IPS DF 6.9 (cell line): ENCODE measurements at regions not wholly inside any gene's neighbourhood (a gene's known extent, or its start where the extent isn't known, plus 50 kb on each side); places are given as distances from the start of the nearest gene placed in this dataset.

ENCODE experiments used
- DNase-seq: peaks from one replicate; pipeline ENCODE4 v3.0.0-alpha.2; 2013; ENCODE audit warnings: low read depth, low spot score
- H3K27ac ChIP-seq: one replicate; pipeline ENCODE4 v1.5.1; 2013; ENCODE audit warnings: low read length, control low read depth
- H3K27me3 ChIP-seq: 2 replicates; pipeline ENCODE4 v1.6.1; 2013; ENCODE audit warnings: mild to moderate bottlenecking, low read length; ENCODE audit not compliant: control insufficient read depth, insufficient read depth
- H3K36me3 ChIP-seq: 2 replicates; pipeline ENCODE4 v1.6.1; 2013; ENCODE audit warnings: low read length; ENCODE audit not compliant: control insufficient read depth, insufficient read depth
- H3K4me1 ChIP-seq: 2 replicates; pipeline ENCODE4 v1.6.1; 2013; ENCODE audit warnings: low read length; ENCODE audit not compliant: control insufficient read depth, insufficient read depth
- H3K4me3 ChIP-seq: 2 replicates; pipeline ENCODE4 v1.5.1; 2013; ENCODE audit warnings: mild to moderate bottlenecking, low read length
- H3K9me3 ChIP-seq: 2 replicates; pipeline ENCODE4 v1.6.1; 2013; ENCODE audit warnings: low read length, inconsistent platforms; ENCODE audit not compliant: control insufficient read depth, insufficient read depth
- WGBS: extraction: QIAGEN DNeasy Blood & Tissue Kit; methylation state at CpG from one replicate; pipeline ENCODE4 v1.1.7; 2013; ENCODE audit warnings: mixed read lengths, missing lambda C conversion rate; ENCODE audit not compliant: insufficient read length, insufficient coverage; 5-methylcytosine and 5-hydroxymethylcytosine counted together

DNA sequence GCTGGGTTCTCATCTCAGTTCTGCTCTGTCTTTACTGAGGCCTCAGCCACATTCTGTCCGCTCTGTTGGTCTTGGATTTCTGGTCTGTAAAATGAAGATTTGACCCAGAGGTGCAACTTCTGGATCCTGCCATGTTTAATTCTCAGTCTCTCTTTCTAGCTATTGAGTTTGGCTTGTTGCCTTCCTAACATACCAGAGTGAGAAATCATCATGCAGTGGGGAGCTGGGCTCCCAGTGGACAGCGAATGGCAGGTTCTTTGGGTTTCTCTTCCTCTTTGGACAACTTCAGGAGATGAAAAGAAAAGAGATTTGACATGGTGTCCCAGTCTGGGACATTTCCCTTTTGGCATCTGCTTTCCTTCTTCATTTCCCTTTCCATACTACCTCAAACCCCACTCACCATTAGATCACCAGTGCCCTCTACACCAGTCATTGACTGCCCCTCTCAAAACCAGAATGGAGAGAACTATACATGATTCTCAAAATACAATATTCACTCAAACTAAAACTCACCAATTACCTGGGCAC, 334.7 kb downstream of the ACTL7B start:
- no peak overlapping the region for H3K4me3 ChIP-seq
- no peaks in the 10 kb centered on the region for H3K9me3 ChIP-seq
- H3K36me3 ChIP-seq, result no peaks in the 10 kb centered on the region
- no CpG with 5 or more reads among the region's 2 CpGs for WGBS
- no peaks in the 10 kb centered on the region for H3K4me1 ChIP-seq
- H3K27ac ChIP-seq, result no peak overlapping the region
- DNase-seq, result no peak
- H3K27me3 ChIP-seq, result no peaks in the 10 kb centered on the region

GRCh38 chr9:108519437-108519836, 336.3 kb downstream of the ACTL7B start:
- H3K4me1 ChIP-seq, result no peaks in the 10 kb centered on the region
- no CpG with 5 or more reads among the region's 2 CpGs for WGBS
- H3K27ac ChIP-seq, result no peak overlapping the region
- no peaks in the 10 kb centered on the region for H3K27me3 ChIP-seq
- H3K9me3 ChIP-seq, result no peaks in the 10 kb centered on the region
- H3K4me3 ChIP-seq, result no peak overlapping the region
- no peaks in the 10 kb centered on the region for H3K36me3 ChIP-seq
- DNase-seq, result no peak

DNA sequence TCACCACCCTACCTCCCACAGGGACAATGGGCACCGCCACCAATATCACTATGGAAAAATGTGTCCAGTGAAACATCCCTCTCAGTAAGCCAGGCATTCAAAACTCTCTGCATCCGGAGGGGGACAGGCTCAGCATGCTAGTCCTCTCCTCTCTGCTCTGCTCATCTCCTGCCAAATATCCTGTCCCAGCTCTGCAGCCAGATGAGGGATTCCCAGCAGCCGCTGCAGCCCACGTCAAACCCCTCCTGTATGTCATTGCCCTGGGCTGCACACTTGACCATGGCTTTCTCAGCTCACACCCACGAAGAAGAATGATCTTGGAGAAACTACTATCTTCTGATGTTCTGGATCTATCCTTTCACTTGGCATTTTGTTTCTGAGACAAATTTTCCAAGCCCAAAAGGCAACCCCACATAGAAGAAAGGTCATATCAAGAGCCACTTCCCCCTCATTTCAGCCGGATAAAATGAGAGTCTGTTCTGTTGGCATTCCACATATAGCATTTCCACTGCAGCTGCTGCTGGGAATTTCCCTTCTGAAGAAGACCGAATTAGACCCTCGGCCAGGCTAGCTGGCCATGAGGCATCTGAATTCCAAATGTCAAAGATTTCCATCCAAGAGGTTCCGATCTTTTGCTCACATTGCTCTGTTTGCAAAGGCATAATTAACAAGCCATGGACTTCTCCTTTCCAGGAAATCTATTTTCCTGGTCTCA, 338.0 kb downstream of the ACTL7B start:
- Histone ChIP-seq H3K9me3 (no peaks in the 10 kb centered on the region), H3K27ac (no peak overlapping the region), H3K4me3 (no peak overlapping the region), H3K36me3 (no peaks in the 10 kb centered on the region), H3K27me3 (no peaks in the 10 kb centered on the region), H3K4me1 (no peaks in the 10 kb centered on the region)
- WGBS, result no CpG with 5 or more reads among the region's 9 CpGs
- no peak for DNase-seq

DNA sequence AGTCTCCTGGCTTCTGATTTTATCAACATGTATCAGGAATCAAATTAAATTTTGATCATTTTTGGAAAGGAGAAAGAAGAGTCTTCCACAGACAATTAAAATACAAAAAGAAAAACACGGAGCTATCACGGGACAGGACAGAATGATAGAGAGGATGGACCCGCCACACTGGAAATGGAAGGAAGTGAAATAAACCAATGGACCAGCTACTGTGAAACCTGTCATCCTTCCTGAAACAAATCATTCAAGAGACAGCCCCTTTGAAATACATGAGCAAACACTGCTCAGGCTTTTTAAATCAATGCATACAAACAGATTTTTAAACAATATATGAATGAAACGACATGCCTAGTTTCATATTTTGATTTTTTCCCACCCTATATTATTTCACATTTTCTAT, 339.4 kb downstream of the ACTL7B start:
- WGBS, result 100% methylated on average over 1 of the region's 4 CpGs

GRCh38 chr9:108515856-108516255, 339.9 kb downstream of the ACTL7B start:
- Histone ChIP-seq H3K4me3 (no peak overlapping the region), H3K27me3 (no peaks in the 10 kb centered on the region), H3K27ac (no peak overlapping the region), H3K36me3 (no peaks in the 10 kb centered on the region), H3K4me1 (no peaks in the 10 kb centered on the region), H3K9me3 (no peaks in the 10 kb centered on the region)
- no CpG with 5 or more reads among the region's 2 CpGs for WGBS
- no peak for DNase-seq

More for the DNA sequence above, 339.4 kb downstream of the ACTL7B start:
- Histone ChIP-seq H3K27ac (no peak overlapping the region), H3K9me3 (no peaks in the 10 kb centered on the region), H3K4me1 (no peaks in the 10 kb centered on the region), H3K27me3 (no peaks in the 10 kb centered on the region), H3K36me3 (no peaks in the 10 kb centered on the region), H3K4me3 (no peak overlapping the region)
- no peak for DNase-seq

DNA sequence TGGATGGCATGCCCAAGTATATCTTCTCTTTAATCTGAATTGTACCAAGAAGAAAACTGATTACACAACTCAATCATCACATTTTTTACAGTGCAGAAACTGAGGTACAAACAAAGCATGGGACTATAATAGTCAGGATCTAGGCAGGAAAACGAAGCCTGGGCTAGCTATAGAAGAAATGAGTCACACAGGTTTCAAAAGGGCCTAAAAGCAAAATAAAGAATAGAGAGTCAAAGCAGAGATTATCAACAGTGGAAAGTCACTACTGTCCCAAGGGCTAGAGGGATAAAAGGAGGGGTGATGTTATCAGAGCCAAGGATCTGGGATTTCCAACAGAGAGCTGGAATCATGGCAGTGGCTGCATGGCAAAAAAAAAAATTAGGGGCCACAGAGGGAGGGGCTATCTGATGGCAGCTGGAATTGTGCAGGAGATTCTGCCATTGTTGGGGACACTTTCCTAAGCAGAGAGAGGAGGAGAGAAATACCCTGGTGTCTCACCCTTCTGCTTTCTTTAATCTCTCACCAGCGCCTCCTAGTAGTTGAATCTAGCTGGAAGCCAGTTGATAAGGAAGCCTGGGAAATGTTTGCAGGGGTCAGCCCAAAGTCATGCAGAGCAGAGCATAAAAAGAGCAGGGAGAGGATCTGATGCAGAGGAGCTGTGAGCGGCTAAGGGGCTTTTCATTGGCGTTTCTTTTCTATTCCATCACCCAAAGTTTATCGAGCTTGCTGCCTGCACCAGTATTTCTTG, 343.2 kb downstream of the ACTL7B start:
- Histone ChIP-seq H3K4me1 (no peaks in the 10 kb centered on the region), H3K9me3 (no peaks in the 10 kb centered on the region), H3K4me3 (no peak overlapping the region), H3K36me3 (no peaks in the 10 kb centered on the region), H3K27me3 (no peaks in the 10 kb centered on the region), H3K27ac (no peak overlapping the region)
- no CpG with 5 or more reads among the region's 5 CpGs for WGBS
- no peak for DNase-seq

DNA sequence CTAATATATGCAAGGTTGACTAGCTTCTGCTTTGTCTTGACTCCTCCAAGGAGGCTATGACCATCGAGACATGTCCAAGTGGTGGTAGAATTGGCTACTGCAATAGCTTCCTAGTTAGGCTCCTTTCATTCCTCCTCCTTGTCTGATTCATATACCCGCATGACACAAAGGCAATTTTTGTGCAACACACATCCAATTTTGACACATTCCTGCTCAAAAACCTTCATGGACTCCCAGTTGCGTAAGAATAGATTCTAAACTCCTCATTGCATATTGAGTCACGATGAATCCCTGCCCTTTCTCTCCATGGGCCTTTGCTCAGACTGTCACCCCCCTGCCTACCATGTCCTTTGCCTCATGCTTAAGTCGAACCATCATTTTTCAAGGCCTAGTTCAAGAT, 344.5 kb downstream of the ACTL7B start:
- Histone ChIP-seq H3K36me3 (no peaks in the 10 kb centered on the region), H3K27ac (no peak overlapping the region), H3K9me3 (no peaks in the 10 kb centered on the region), H3K4me1 (no peaks in the 10 kb centered on the region), H3K27me3 (no peaks in the 10 kb centered on the region), H3K4me3 (no peak overlapping the region)
- no CpG with 5 or more reads among the region's 5 CpGs for WGBS
- DNase-seq, result no peak

GRCh38 chr9:108496846-108497245, 358.9 kb downstream of the ACTL7B start:
- DNase-seq, result no peak
- no peaks in the 10 kb centered on the region for H3K27me3 ChIP-seq
- no peak overlapping the region for H3K27ac ChIP-seq
- no CpG with 5 or more reads among the region's 4 CpGs for WGBS
- no peak overlapping the region for H3K4me3 ChIP-seq
- no peaks in the 10 kb centered on the region for H3K4me1 ChIP-seq
- H3K9me3 ChIP-seq, result peaks cover 3% of the 10 kb centered on the region
- no peaks in the 10 kb centered on the region for H3K36me3 ChIP-seq

DNA sequence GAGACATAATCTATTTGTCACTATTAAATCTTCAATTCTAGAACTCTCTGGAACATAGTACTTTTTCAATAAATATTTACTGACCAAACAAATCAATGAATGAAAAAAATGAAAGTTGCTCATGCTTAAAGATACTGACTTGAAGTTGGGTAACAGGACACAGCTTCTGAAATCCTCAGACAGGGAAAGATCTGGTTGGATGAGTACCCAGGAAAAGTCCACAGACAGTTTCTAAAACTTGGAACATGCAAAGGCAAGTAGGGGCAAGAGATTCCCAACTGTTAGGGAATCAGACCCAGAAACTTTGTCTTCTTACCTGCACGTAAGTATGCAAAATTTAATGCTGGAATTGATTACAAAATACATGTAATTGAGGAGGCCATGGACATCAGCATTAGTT, 366.2 kb downstream of the ACTL7B start:
- no CpG with 5 or more reads among the region's 1 CpG for WGBS
- Histone ChIP-seq H3K4me1 (no peaks in the 10 kb centered on the region), H3K27ac (no peak overlapping the region), H3K27me3 (no peaks in the 10 kb centered on the region), H3K36me3 (no peaks in the 10 kb centered on the region), H3K9me3 (no peaks in the 10 kb centered on the region), H3K4me3 (no peak overlapping the region)
- DNase-seq, result no peak

DNA sequence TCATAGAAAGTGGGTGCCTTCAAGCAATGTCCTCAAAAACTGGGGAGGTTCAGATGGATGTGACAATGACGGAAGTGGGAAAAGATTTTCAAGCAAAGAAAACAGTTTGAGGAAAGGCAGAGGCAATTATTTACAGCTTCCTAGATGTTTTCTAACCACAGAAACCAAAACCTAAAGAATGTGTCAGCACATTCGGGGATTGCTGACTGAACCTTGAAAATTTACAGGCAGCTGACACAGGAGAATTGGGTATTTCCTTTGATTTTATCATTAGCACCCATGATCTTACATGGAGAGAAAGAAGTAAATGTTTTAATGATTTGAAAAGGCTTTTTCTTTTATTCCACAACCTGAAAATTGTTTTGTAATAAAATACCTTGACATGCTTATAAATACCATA, 369.0 kb downstream of the ACTL7B start:
- no peaks in the 10 kb centered on the region for H3K27me3 ChIP-seq
- no peaks in the 10 kb centered on the region for H3K36me3 ChIP-seq
- H3K27ac ChIP-seq, result no peak overlapping the region
- H3K4me3 ChIP-seq, result no peak overlapping the region
- H3K9me3 ChIP-seq, result no peaks in the 10 kb centered on the region
- no peaks in the 10 kb centered on the region for H3K4me1 ChIP-seq
- WGBS, result no CpG with 5 or more reads among the region's 2 CpGs
- no peak for DNase-seq
